HCT116 (cell line): ENCODE measurements at regions not wholly inside any gene's neighbourhood (a gene's known extent, or its start where the extent isn't known, plus 50 kb on each side); places are given as distances from the start of the nearest gene placed in this dataset.
"Not testable (repeated sequence)": the region's sequence is repeated elsewhere in the genome, so short reads cannot be mapped to it uniquely, and the experiment has no call there.

ENCODE experiments used
- ATAC-seq: fragments of 200-7000 bp; cut with Tn5 transposase; 2 replicates; pipeline ENCODE4 v1.9.1; 2020; ENCODE audit warnings: mild to moderate bottlenecking, moderate library complexity
- BruUV-seq: library from RNA; stranded (reverse); fragments of 400-500 nt; replicated peaks from 2 replicates; lab custom pipeline; 2021; lab: Mats Ljungman, UMichigan
- CTCF ChIA-PET: fragments of 300-600 bp; sonication (Branson Sonifier 250); formaldehyde crosslinking; loops from one replicate; lab custom pipeline; 2021; ENCODE audit warnings: antibody characterized with exemption; lab: Charles Lee
- POLR2A ChIA-PET: fragments of 300-600, 350-600 bp; sonication (Branson Sonifier 250); formaldehyde crosslinking; loops from one replicate; lab custom pipeline; 2021; ENCODE audit warnings: antibody characterized with exemption; lab: Charles Lee
- RAD21 ChIA-PET, 2 experiments: fragments of 300-600 bp; sonication (Branson Sonifier 250); formaldehyde crosslinking; loops; one replicate each; lab custom pipeline; 2023; ENCODE audit warnings: low total read pairs in 2 of 2; ENCODE audit not compliant: uncharacterized antibody in 2 of 2, unreplicated experiment in 2 of 2, low non-redundant PET in 1 of 2; lab: Charles Lee
- DNase-seq: peaks from one replicate; pipeline ENCODE4 v3.0.0-alpha.2; 2010; ENCODE audit warnings: low read depth, low spot score
- H2AFZ ChIP-seq: fragments of 200-600 bp; shearing (Covaris generic), sonication (generic); 2 replicates; pipeline ENCODE4 v1.6.1; 2017; ENCODE audit warnings: low read depth, mixed run types, mixed read lengths, antibody characterized with exemption, low read length; ENCODE audit not compliant: poor library complexity, severe bottlenecking
- H3K27ac ChIP-seq: 2 replicates; pipeline ENCODE4 v1.5.1; 2012; ENCODE audit warnings: low read depth, low read length
- H3K27me3 ChIP-seq: fragments of 200-600 bp; sonication (generic); 2 replicates; pipeline ENCODE4 v1.6.1; 2016; ENCODE audit warnings: mixed run types, low read length, mixed read lengths; ENCODE audit not compliant: insufficient read depth
- H3K36me3 ChIP-seq, 2 experiments: fragments of 200-500 bp in 1 of 2; fragments of 200-600 bp in 1 of 2; sonication (Bioruptor generic) in 1 of 2; sonication (generic) in 1 of 2; 2 replicates each; pipeline versions ENCODE4 v1.5.1 to v1.6.1; 2014 to 2016; ENCODE audit warnings: low read length in 2 of 2, inconsistent platforms in 1 of 2, mixed read lengths in 1 of 2, mixed run types in 1 of 2; ENCODE audit not compliant: insufficient read depth in 2 of 2, control insufficient read depth in 1 of 2
- H3K4me1 ChIP-seq, 2 experiments: fragments of 200-600 bp in 1 of 2; sonication (generic) in 1 of 2; 2 replicates each; pipeline versions ENCODE4 v1.5.1 to v1.6.1; 2012 to 2017; ENCODE audit warnings: low read length in 2 of 2, inconsistent platforms in 1 of 2, mild to moderate bottlenecking in 1 of 2, mixed read lengths in 1 of 2, mixed run types in 1 of 2, moderate library complexity in 1 of 2; ENCODE audit not compliant: insufficient read depth in 2 of 2, control insufficient read depth in 1 of 2
- H3K4me2 ChIP-seq: fragments of 200-600 bp; sonication (generic); 2 replicates; pipeline ENCODE4 v1.6.1; 2017; ENCODE audit warnings: mixed run types, low read length, mixed read lengths
- H3K4me3 ChIP-seq, 2 experiments: fragments of 200-600 bp in 1 of 2; sonication (generic) in 1 of 2; replicated peaks in 1 of 2; 2 replicates each; pipeline ENCODE4 v1.5.1; 2011 to 2016; ENCODE audit warnings: low read length in 2 of 2, control low read depth in 1 of 2, low read depth in 1 of 2, mild to moderate bottlenecking in 1 of 2, mixed read lengths in 1 of 2, mixed run types in 1 of 2
- H3K79me2 ChIP-seq: fragments of 200-600 bp; sonication (generic); 2 replicates; pipeline ENCODE4 v1.6.1; 2017; ENCODE audit warnings: mild to moderate bottlenecking, mixed run types, low read length, moderate library complexity, mixed read lengths; ENCODE audit not compliant: insufficient read depth
- H3K9ac ChIP-seq: fragments of 200-600 bp; sonication (generic); 2 replicates; pipeline ENCODE4 v1.6.1; 2016; ENCODE audit warnings: low read length, mixed read lengths
- H3K9me2 ChIP-seq: fragments of 200-600 bp; sonication (generic), shearing (Covaris generic); 2 replicates; pipeline ENCODE4 v1.6.1; 2017; ENCODE audit warnings: mixed run types, mild to moderate bottlenecking, moderate library complexity; ENCODE audit not compliant: insufficient read depth
- H3K9me3 ChIP-seq, 2 experiments: fragments of 200-500 bp in 1 of 2; fragments of 200-600 bp in 1 of 2; sonication (Bioruptor generic) in 1 of 2; sonication (generic) in 1 of 2; 2 replicates each; pipeline ENCODE4 v1.6.1; 2014 to 2017; ENCODE audit warnings: low read length in 2 of 2, mixed read lengths in 2 of 2, inconsistent platforms in 1 of 2, low read depth in 1 of 2, mild to moderate bottlenecking in 1 of 2, mixed run types in 1 of 2, moderate library complexity in 1 of 2; ENCODE audit not compliant: control insufficient read depth in 1 of 2, insufficient read depth in 1 of 2
- H4K20me1 ChIP-seq: fragments of 200-600 bp; sonication (generic), shearing (Covaris generic); 2 replicates; pipeline ENCODE4 v1.6.1; 2017; ENCODE audit warnings: mixed run types, mild to moderate bottlenecking, moderate library complexity; ENCODE audit not compliant: insufficient read depth
- REST ChIP-seq: IDR thresholded peaks from 2 replicates; pipeline ENCODE4 v1.6.1; 2012; ENCODE audit warnings: low read depth
- intact Hi-C: fragments of 100-400 bp; cut with micrococcal nuclease; formaldehyde crosslinking; loops from 2 replicates; pipeline ENCODE4 v1.10.0; 2022

GRCh38 chr1:146853147-146853546 is 85.0 kb upstream of the NBPF12 start:
- peak; percentile 34 for TF ChIP-seq REST
- POLR2A ChIA-PET, CTCF ChIA-PET, H2AFZ ChIP-seq, ATAC-seq, DNase-seq, H3K27me3 ChIP-seq, H4K20me1 ChIP-seq, H3K4me3 ChIP-seq, H3K4me1 ChIP-seq, H3K36me3 ChIP-seq, H3K27ac ChIP-seq, intact Hi-C loops, RAD21 ChIA-PET, H3K9me3 ChIP-seq, H3K4me2 ChIP-seq, H3K9ac ChIP-seq, H3K9me2 ChIP-seq, H3K79me2 ChIP-seq, BruUV-seq: not testable (repeated sequence)

- H3K9ac ChIP-seq, H3K4me3 ChIP-seq, ATAC-seq, CTCF ChIA-PET, H4K20me1 ChIP-seq, RAD21 ChIA-PET, H3K27ac ChIP-seq, H2AFZ ChIP-seq, H3K4me2 ChIP-seq, DNase-seq, H3K9me2 ChIP-seq, BruUV-seq, H3K27me3 ChIP-seq, POLR2A ChIA-PET, H3K79me2 ChIP-seq, H3K4me1 ChIP-seq, H3K9me3 ChIP-seq, H3K36me3 ChIP-seq, intact Hi-C loops: not testable (repeated sequence)
These were observed 87.7 kb upstream of the NBPF12 start for GRCh38 chr1:146850352-146850889.

GRCh38 chr1:146838725-146839124 is 99.4 kb upstream of the NBPF12 start:
- H3K4me1 ChIP-seq, H3K79me2 ChIP-seq, H3K4me2 ChIP-seq, H3K27ac ChIP-seq, H3K4me3 ChIP-seq, H3K27me3 ChIP-seq, intact Hi-C loops, CTCF ChIA-PET, RAD21 ChIA-PET, H3K9me3 ChIP-seq, H4K20me1 ChIP-seq, H3K9ac ChIP-seq, POLR2A ChIA-PET, DNase-seq, H3K9me2 ChIP-seq, H3K36me3 ChIP-seq, H2AFZ ChIP-seq, BruUV-seq: not testable (repeated sequence)
- peak; percentile 81 for ATAC-seq

- peak; percentile 47 for ATAC-seq
- CTCF ChIA-PET, H3K9me2 ChIP-seq, H3K4me1 ChIP-seq, H3K9me3 ChIP-seq, H3K36me3 ChIP-seq, BruUV-seq, H3K27me3 ChIP-seq, RAD21 ChIA-PET, H3K4me3 ChIP-seq, H4K20me1 ChIP-seq, H3K4me2 ChIP-seq, H2AFZ ChIP-seq, H3K9ac ChIP-seq, DNase-seq, H3K27ac ChIP-seq, POLR2A ChIA-PET, intact Hi-C loops, H3K79me2 ChIP-seq: not testable (repeated sequence)
These were observed 111.2 kb upstream of the NBPF12 start for GRCh38 chr1:146826957-146827356.
